ENCODE measurements at regions not wholly inside any gene's neighbourhood (a gene's known extent, or its start where the extent isn't known, plus 50 kb on each side); places are given as distances from the start of the nearest gene placed in this dataset.

DNA sequence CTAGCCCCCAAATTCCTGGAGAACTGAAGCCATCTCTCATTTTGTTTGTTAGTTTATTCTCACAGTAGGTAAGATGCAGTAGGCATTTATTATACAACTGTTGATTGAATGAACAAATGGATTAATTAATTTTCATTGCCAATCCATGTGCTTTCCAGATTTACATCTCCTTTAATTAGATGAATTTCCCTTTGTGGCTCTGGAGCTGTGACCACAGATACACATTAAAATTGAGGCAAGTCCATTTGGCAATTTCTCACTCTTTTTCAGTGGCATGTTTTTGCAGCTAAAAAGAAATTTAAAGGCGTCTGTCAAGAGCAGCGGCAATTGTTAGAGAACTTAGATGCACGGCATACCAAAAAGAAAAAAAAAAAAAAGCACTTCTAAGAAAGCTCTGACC, 635.4 kb upstream of the SOX9 start:
- TF ChIP-seq, protein P1, sequence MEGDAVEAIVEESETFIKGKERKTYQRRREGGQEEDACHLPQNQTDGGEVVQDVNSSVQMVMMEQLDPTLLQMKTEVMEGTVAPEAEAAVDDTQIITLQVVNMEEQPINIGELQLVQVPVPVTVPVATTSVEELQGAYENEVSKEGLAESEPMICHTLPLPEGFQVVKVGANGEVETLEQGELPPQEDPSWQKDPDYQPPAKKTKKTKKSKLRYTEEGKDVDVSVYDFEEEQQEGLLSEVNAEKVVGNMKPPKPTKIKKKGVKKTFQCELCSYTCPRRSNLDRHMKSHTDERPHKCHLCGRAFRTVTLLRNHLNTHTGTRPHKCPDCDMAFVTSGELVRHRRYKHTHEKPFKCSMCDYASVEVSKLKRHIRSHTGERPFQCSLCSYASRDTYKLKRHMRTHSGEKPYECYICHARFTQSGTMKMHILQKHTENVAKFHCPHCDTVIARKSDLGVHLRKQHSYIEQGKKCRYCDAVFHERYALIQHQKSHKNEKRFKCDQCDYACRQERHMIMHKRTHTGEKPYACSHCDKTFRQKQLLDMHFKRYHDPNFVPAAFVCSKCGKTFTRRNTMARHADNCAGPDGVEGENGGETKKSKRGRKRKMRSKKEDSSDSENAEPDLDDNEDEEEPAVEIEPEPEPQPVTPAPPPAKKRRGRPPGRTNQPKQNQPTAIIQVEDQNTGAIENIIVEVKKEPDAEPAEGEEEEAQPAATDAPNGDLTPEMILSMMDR (conservative IDR thresholded peaks at IDR 0.05; ENCODE audit: low read depth, low read length): no peak
- TF ChIP-seq EZH2 (IDR thresholded peaks at IDR 0.05; ENCODE audit: borderline replicate concordance, low read depth, low read length, poor library complexity, severe bottlenecking): no peak
